Suprapubic skin (tissue), 4 donors: ENCODE measurements at regions not wholly inside any gene's neighbourhood (a gene's known extent, or its start where the extent isn't known, plus 50 kb on each side); places are given as distances from the start of the nearest gene placed in this dataset.

Source experiments
- CTCF ChIP-seq, 2 donors: fragments of 200-600 bp in 1 of 2; fragments of 450-650 bp in 1 of 2; sonication (generic) in 1 of 2; IDR thresholded peaks; one replicate each; pipeline ENCODE4 v1.5.1; 2016 to 2019; ENCODE audit warnings: antibody characterized with exemption in 2 of 2, mild to moderate bottlenecking in 1 of 2, moderate library complexity in 1 of 2
- EP300 ChIP-seq: sonication (generic); formaldehyde crosslinking; IDR thresholded peaks from one replicate; pipeline ENCODE4 v1.6.1; 2017; ENCODE audit warnings: antibody characterized with exemption
- POLR2A ChIP-seq, 2 donors: fragments of 450-650 bp; IDR thresholded peaks; one replicate each; pipeline ENCODE4 v1.6.1; 2017; ENCODE audit warnings: antibody characterized with exemption in 2 of 2, mild to moderate bottlenecking in 2 of 2, moderate library complexity in 2 of 2
- POLR2AphosphoS5 ChIP-seq, 3 donors: sonication (generic); formaldehyde crosslinking; IDR thresholded peaks; one replicate each; pipeline ENCODE4 v1.6.1; 2017; ENCODE audit warnings: antibody characterized with exemption in 3 of 3

- TF ChIP-seq POLR2A (IDR thresholded peaks at IDR 0.05) (no peak), CTCF (IDR thresholded peaks at IDR 0.05) (no peak), POLR2AphosphoS5 (IDR thresholded peaks at IDR 0.05) (no peak), EP300 (no peak)
Observed at GRCh38 chr20:60749804-60750602, 502.1 kb upstream of the CDH4 start.
